Vagina (tissue), 2 donors: ENCODE measurements at regions not wholly inside any gene's neighbourhood (a gene's known extent, or its start where the extent isn't known, plus 50 kb on each side); places are given as distances from the start of the nearest gene placed in this dataset.

Experiments used
- DNase-seq, 2 donors: peaks; one replicate each; pipeline ENCODE4 v3.0.0-alpha.2; 2017; ENCODE audit errors: extremely low spot score in 2 of 2
- H3K27ac ChIP-seq: fragments of 200-600 bp; sonication (generic); one replicate; pipeline ENCODE4 v1.5.1; 2019
- H3K27me3 ChIP-seq: fragments of 200-600 bp; sonication (generic); one replicate; pipeline ENCODE4 v1.5.1; 2019
- H3K36me3 ChIP-seq, 2 donors: fragments of 200-600 bp; sonication (generic); one replicate each; pipeline ENCODE4 v1.5.1; 2017 to 2019
- H3K4me1 ChIP-seq: fragments of 200-600 bp; sonication (generic); one replicate; pipeline ENCODE4 v1.5.1; 2019
- H3K4me3 ChIP-seq, 2 donors: fragments of 200-600 bp; sonication (generic); 1 replicate in 1 of 2; 2 replicates in 1 of 2; pipeline ENCODE4 v1.5.1; 2016 to 2019
- H3K9me3 ChIP-seq: fragments of 200-600 bp; sonication (generic); one replicate; pipeline ENCODE4 v1.5.1; 2019
- CTCF ChIP-seq, 3 experiments: fragments of 450-650 bp in 2 of 3; fragments of 200-600 bp in 1 of 3; sonication (generic) in 1 of 3; IDR thresholded peaks; one replicate each; pipeline ENCODE4 v1.5.1; 2017 to 2019; ENCODE audit warnings: antibody characterized with exemption in 3 of 3, mild to moderate bottlenecking in 2 of 3, moderate library complexity in 2 of 3
- POLR2A ChIP-seq, 2 donors: fragments of 450-650 bp; IDR thresholded peaks; one replicate each; pipeline ENCODE4 v1.6.1; 2017; ENCODE audit warnings: antibody characterized with exemption in 2 of 2, mild to moderate bottlenecking in 2 of 2, moderate library complexity in 2 of 2
- POLR2AphosphoS5 ChIP-seq, 2 donors: sonication (generic); formaldehyde crosslinking; IDR thresholded peaks; one replicate each; pipeline ENCODE4 v1.9.0; 2017; ENCODE audit warnings: antibody characterized with exemption in 2 of 2, mild to moderate bottlenecking in 2 of 2, low read depth in 1 of 2; ENCODE audit not compliant: insufficient read depth in 1 of 2
- intact Hi-C: fragments of 100-400 bp; cut with DNase I; formaldehyde crosslinking; loops from one replicate; pipeline ENCODE4 v1.15.1; 2023

DNA sequence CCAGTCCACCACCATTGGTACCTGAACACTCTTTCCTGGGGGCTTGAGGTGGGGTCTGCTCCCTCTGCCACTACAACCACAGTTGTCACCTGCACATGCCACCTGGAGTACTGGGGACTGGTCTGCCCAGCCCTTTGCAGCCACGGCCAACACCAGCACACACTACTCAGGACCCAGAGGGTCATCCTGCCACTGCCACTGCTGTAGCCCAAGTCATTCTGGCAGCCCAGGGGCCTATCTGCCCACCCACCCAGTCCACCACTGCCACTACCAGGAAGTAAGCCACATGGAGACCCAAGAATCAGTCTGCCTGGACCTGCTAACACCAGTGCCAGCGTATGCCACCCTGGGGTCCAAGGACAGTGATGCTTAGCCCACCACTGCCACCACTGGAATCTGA is 302.4 kb upstream of the TRPC7 start:
- intact Hi-C loops = no loop called here
- TF ChIP-seq CTCF (IDR thresholded peaks at IDR 0.05) (no peak), POLR2A (IDR thresholded peaks at IDR 0.05) (no peak), POLR2AphosphoS5 (IDR thresholded peaks at IDR 0.05; ENCODE audit: insufficient read depth in 1 of 2, low read depth in 1 of 2) (no peak)
- Histone ChIP-seq H3K27ac (no peak overlapping the region), H3K4me3 (no peak overlapping the region), H3K27me3 (no peaks in the 10 kb centered on the region), H3K4me1 (no peaks in the 10 kb centered on the region), H3K9me3 (no peaks in the 10 kb centered on the region), H3K36me3 (no peaks in the 10 kb centered on the region)
- no peak for DNase-seq

- no peak for TF ChIP-seq POLR2AphosphoS5 (IDR thresholded peaks at IDR 0.05; ENCODE audit: insufficient read depth in 1 of 2, low read depth in 1 of 2)
- TF ChIP-seq POLR2A (IDR thresholded peaks at IDR 0.05) = no peak
- TF ChIP-seq CTCF (IDR thresholded peaks at IDR 0.05) = no peak
- intact Hi-C loops = no loop called here
- H3K4me3 ChIP-seq = no peak overlapping the region
- no peak for DNase-seq
- no peaks in the 10 kb centered on the region for H3K36me3 ChIP-seq
- no peak overlapping the region for H3K27ac ChIP-seq
- no peaks in the 10 kb centered on the region for H3K9me3 ChIP-seq
- no peaks in the 10 kb centered on the region for H3K27me3 ChIP-seq
- H3K4me1 ChIP-seq = no peaks in the 10 kb centered on the region
Measured at GRCh38 chr5:136666970-136667620, 301.8 kb upstream of the TRPC7 start.

DNA sequence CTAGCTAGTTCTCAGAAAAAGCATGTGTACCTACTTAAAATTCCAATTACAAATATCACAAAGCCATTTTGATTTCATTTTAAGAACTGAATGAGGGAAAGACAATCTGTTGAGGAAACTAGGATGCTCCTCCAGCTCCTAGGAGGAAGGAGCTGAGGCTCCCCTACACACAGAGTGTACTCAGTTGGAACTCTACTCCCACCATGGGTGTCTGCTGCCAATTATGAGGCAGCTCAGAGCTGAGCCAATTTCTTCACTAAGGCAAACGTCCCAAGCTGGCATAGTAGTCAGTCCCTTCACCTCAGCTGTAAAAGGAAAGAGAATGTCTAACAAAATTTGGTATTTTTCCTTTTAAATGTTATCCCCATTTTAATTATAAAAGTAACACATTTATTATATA is 300.0 kb upstream of the TRPC7 start:
- H3K4me3 ChIP-seq = no peak overlapping the region

DNA sequence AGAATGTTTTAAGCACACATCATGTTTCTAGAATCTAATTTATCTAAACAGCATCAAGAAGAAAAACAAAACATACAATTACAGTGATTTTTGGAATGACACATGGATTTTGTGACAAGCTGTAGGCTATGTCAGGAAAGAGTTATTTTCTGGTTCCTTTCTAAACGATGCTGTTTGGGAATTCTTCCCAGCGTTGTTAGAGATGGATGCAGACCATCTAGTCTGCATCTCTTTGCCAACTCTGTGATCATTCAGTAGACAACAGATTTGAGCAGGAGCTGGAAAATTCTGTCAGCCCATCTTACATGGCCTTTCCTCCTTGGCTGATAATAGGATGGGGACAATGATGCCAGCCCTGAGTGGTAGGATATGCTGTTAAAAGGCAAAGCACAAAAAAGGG is 295.7 kb upstream of the TRPC7 start:
- no peak overlapping the region for H3K27ac ChIP-seq
- TF ChIP-seq POLR2AphosphoS5 (IDR thresholded peaks at IDR 0.05; ENCODE audit: insufficient read depth in 1 of 2, low read depth in 1 of 2) = no peak
- intact Hi-C loops = no loop called here
- no peaks in the 10 kb centered on the region for H3K36me3 ChIP-seq
- H3K27me3 ChIP-seq = no peaks in the 10 kb centered on the region
- DNase-seq = no peak
- H3K9me3 ChIP-seq = no peaks in the 10 kb centered on the region
- H3K4me3 ChIP-seq = no peak overlapping the region
- no peaks in the 10 kb centered on the region for H3K4me1 ChIP-seq

More for the DNA sequence above, 300.0 kb upstream of the TRPC7 start:
- DNase-seq = no peak
- no peak overlapping the region for H3K27ac ChIP-seq
- no peak for TF ChIP-seq POLR2A (IDR thresholded peaks at IDR 0.05)
- no peak for TF ChIP-seq POLR2AphosphoS5 (IDR thresholded peaks at IDR 0.05; ENCODE audit: insufficient read depth in 1 of 2, low read depth in 1 of 2)
- TF ChIP-seq CTCF (IDR thresholded peaks at IDR 0.05) = no peak
- H3K27me3 ChIP-seq = no peaks in the 10 kb centered on the region
- no peaks in the 10 kb centered on the region for H3K36me3 ChIP-seq
- no peaks in the 10 kb centered on the region for H3K4me1 ChIP-seq
- intact Hi-C loops = no loop called here
- H3K9me3 ChIP-seq = no peaks in the 10 kb centered on the region

DNA sequence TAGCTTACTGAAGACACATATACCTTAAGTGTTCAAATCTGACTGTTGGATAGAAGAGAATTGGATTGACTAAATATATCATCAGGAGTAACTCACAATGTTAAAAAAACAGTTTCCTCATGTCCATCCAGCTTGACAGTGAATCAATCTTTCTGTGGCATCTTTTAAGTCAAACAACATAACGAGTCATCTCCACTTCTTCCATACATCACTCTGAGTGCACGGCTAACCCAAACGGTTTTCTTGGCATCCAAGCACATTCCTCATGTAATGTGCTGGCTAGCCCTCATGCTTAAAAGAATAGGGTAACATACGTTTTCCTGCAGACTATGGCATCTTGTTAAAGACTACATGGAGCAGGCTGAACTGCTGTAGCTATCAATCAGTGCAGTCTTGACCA is 291.5 kb upstream of the TRPC7 start:
- H3K9me3 ChIP-seq = no peaks in the 10 kb centered on the region
- H3K27me3 ChIP-seq = no peaks in the 10 kb centered on the region
- intact Hi-C loops = no loop called here
- H3K4me3 ChIP-seq = no peak overlapping the region
- H3K4me1 ChIP-seq = no peaks in the 10 kb centered on the region
- H3K36me3 ChIP-seq = no peaks in the 10 kb centered on the region
- H3K27ac ChIP-seq = no peak overlapping the region
- DNase-seq = no peak
- TF ChIP-seq POLR2AphosphoS5 (IDR thresholded peaks at IDR 0.05; ENCODE audit: insufficient read depth in 1 of 2, low read depth in 1 of 2) (no peak), POLR2A (IDR thresholded peaks at IDR 0.05) (no peak), CTCF (IDR thresholded peaks at IDR 0.05) (no peak)
